ENCODE measurements at regions not wholly inside any gene's neighbourhood (a gene's known extent, or its start where the extent isn't known, plus 50 kb on each side); places are given as distances from the start of the nearest gene placed in this dataset.

- H3K4me2 ChIP-seq (ENCODE audit: low read length): no peak overlapping the region
- no TSS peak for BruUV-seq (replicated peaks)
- no peak for TF ChIP-seq CEBPB (IDR thresholded peaks at IDR 0.05; ENCODE audit: low read depth)
- no peak for TF ChIP-seq FOSL1 (IDR thresholded peaks at IDR 0.05; ENCODE audit: low read depth)
- no peaks in the 10 kb centered on the region for H3K79me2 ChIP-seq (ENCODE audit: insufficient read depth, low read length)
- H3K9me2 ChIP-seq (ENCODE audit: insufficient read depth): no peaks in the 10 kb centered on the region
- no peaks in the 10 kb centered on the region for H4K20me1 ChIP-seq (ENCODE audit: insufficient read depth)
- no peak overlapping the region for H3K4me3 ChIP-seq (replicated peaks in 1 of 2; ENCODE audit: low read depth in 1 of 2, low read length in 2 of 2)
- no peak overlapping the region for H3K27ac ChIP-seq (ENCODE audit: low read depth, low read length)
- ATAC-seq: no peak
- CTCF ChIA-PET: no interaction called here
- H3K9me3 ChIP-seq (ENCODE audit: control insufficient read depth in 1 of 2, insufficient read depth in 1 of 2, low read depth in 1 of 2, low read length in 2 of 2): no peaks in the 10 kb centered on the region
- no peaks in the 10 kb centered on the region for H3K36me3 ChIP-seq (ENCODE audit: control insufficient read depth in 1 of 2, insufficient read depth in 2 of 2, low read length in 2 of 2)
- no peak overlapping the region for H3K9ac ChIP-seq (ENCODE audit: low read length)
- DNase-seq (ENCODE audit: low read depth, low spot score): no peak
- POLR2A ChIA-PET: no interaction called here
- intact Hi-C loops (cut with micrococcal nuclease): no loop called here
- peaks cover 24% of the 10 kb centered on the region; the same call in 1 of the 2 replicates for H3K27me3 ChIP-seq (ENCODE audit: insufficient read depth, low read length)
- no peak overlapping the region for H2AFZ ChIP-seq (ENCODE audit: low read depth, low read length, poor library complexity, severe bottlenecking)
- no peaks in the 10 kb centered on the region for H3K4me1 ChIP-seq (ENCODE audit: control insufficient read depth in 1 of 2, insufficient read depth in 2 of 2, low read length in 2 of 2)
- RAD21 ChIA-PET (ENCODE audit: low non-redundant PET in 1 of 2, low total read pairs in 2 of 2, uncharacterized antibody in 2 of 2, unreplicated experiment in 2 of 2): no interaction called here
These were observed 123.6 kb upstream of the TMEM72 start for GRCh38 chr10:44787480-44788075.

GRCh38 chr10:44788147-44789129, 122.7 kb upstream of the TMEM72 start:
- no peaks in the 10 kb centered on the region for H3K79me2 ChIP-seq (ENCODE audit: insufficient read depth, low read length)
- no peak for DNase-seq (ENCODE audit: low read depth, low spot score)
- TF ChIP-seq JUND (IDR thresholded peaks at IDR 0.05): no peak
- TF ChIP-seq RAD21 (IDR thresholded peaks at IDR 0.05; ENCODE audit: low read depth): no peak
- no peak for TF ChIP-seq CBX3 (IDR thresholded peaks at IDR 0.05; ENCODE audit: low read depth)
- no peak for TF ChIP-seq EZH2 (IDR thresholded peaks at IDR 0.05)
- TF ChIP-seq, protein P1, sequence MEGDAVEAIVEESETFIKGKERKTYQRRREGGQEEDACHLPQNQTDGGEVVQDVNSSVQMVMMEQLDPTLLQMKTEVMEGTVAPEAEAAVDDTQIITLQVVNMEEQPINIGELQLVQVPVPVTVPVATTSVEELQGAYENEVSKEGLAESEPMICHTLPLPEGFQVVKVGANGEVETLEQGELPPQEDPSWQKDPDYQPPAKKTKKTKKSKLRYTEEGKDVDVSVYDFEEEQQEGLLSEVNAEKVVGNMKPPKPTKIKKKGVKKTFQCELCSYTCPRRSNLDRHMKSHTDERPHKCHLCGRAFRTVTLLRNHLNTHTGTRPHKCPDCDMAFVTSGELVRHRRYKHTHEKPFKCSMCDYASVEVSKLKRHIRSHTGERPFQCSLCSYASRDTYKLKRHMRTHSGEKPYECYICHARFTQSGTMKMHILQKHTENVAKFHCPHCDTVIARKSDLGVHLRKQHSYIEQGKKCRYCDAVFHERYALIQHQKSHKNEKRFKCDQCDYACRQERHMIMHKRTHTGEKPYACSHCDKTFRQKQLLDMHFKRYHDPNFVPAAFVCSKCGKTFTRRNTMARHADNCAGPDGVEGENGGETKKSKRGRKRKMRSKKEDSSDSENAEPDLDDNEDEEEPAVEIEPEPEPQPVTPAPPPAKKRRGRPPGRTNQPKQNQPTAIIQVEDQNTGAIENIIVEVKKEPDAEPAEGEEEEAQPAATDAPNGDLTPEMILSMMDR (IDR thresholded peaks at IDR 0.05 in 2 of 3, conservative IDR thresholded peaks at IDR 0.05 in 1 of 3; ENCODE audit: borderline replicate concordance in 1 of 3, insufficient read depth in 1 of 3, low read depth in 2 of 3, low read length in 2 of 3): no peak
- no peak for TF ChIP-seq ZNF274 (IDR thresholded peaks at IDR 0.05; ENCODE audit: low read depth, low read length)
- TF ChIP-seq SRF (IDR thresholded peaks at IDR 0.05; ENCODE audit: low read depth): no peak
- TF ChIP-seq POLR2AphosphoS5 (IDR thresholded peaks at IDR 0.05; ENCODE audit: low read depth, low read length): no peak
- no peak for TF ChIP-seq POLR2A (IDR thresholded peaks at IDR 0.05; ENCODE audit: borderline replicate concordance, extremely low read depth, insufficient read depth, insufficient read length)
- no peak for TF ChIP-seq ELF1 (IDR thresholded peaks at IDR 0.05; ENCODE audit: borderline replicate concordance, low read depth)
- TF ChIP-seq, protein P2, sequence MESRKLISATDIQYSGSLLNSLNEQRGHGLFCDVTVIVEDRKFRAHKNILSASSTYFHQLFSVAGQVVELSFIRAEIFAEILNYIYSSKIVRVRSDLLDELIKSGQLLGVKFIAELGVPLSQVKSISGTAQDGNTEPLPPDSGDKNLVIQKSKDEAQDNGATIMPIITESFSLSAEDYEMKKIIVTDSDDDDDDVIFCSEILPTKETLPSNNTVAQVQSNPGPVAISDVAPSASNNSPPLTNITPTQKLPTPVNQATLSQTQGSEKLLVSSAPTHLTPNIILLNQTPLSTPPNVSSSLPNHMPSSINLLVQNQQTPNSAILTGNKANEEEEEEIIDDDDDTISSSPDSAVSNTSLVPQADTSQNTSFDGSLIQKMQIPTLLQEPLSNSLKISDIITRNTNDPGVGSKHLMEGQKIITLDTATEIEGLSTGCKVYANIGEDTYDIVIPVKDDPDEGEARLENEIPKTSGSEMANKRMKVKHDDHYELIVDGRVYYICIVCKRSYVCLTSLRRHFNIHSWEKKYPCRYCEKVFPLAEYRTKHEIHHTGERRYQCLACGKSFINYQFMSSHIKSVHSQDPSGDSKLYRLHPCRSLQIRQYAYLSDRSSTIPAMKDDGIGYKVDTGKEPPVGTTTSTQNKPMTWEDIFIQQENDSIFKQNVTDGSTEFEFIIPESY (IDR thresholded peaks at IDR 0.05; ENCODE audit: extremely low read depth, insufficient replicate concordance, low read length): no peak
- TF ChIP-seq SIN3A (IDR thresholded peaks at IDR 0.05; ENCODE audit: low read depth): no peak
- TF ChIP-seq FOSL1 (IDR thresholded peaks at IDR 0.05; ENCODE audit: low read depth): no peak
- no peak for TF ChIP-seq ZFX (IDR thresholded peaks at IDR 0.05)
- TF ChIP-seq SP1 (IDR thresholded peaks at IDR 0.05; ENCODE audit: low read depth): no peak
- TF ChIP-seq, protein P3, sequence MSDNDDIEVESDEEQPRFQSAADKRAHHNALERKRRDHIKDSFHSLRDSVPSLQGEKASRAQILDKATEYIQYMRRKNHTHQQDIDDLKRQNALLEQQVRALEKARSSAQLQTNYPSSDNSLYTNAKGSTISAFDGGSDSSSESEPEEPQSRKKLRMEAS (IDR thresholded peaks at IDR 0.05): no peak

More at GRCh38 chr10:44788147-44789129, 122.7 kb upstream of the TMEM72 start:
- H3K27me3 ChIP-seq (ENCODE audit: insufficient read depth, low read length): peaks cover 33% of the 10 kb centered on the region
- no TSS peak for BruUV-seq (replicated peaks)
- no peaks in the 10 kb centered on the region for H3K36me3 ChIP-seq (ENCODE audit: control insufficient read depth in 1 of 2, insufficient read depth in 2 of 2, low read length in 2 of 2)
- intact Hi-C loops (cut with micrococcal nuclease): no loop called here
- H3K4me2 ChIP-seq (ENCODE audit: low read length): no peak overlapping the region
- ChIA-PET CTCF (no interaction called here), POLR2A (no interaction called here), RAD21 (ENCODE audit: low non-redundant PET in 1 of 2, low total read pairs in 2 of 2, uncharacterized antibody in 2 of 2, unreplicated experiment in 2 of 2) (no interaction called here)
- no peak overlapping the region for H3K9ac ChIP-seq (ENCODE audit: low read length)
- no peaks in the 10 kb centered on the region for H4K20me1 ChIP-seq (ENCODE audit: insufficient read depth)
- no peaks in the 10 kb centered on the region for H3K9me3 ChIP-seq (ENCODE audit: control insufficient read depth in 1 of 2, insufficient read depth in 1 of 2, low read depth in 1 of 2, low read length in 2 of 2)
- no peak overlapping the region for H2AFZ ChIP-seq (ENCODE audit: low read depth, low read length, poor library complexity, severe bottlenecking)
- H3K9me2 ChIP-seq (ENCODE audit: insufficient read depth): no peaks in the 10 kb centered on the region
- H3K27ac ChIP-seq (ENCODE audit: low read depth, low read length): no peak overlapping the region
- ATAC-seq: no peak
- no peak overlapping the region for H3K4me3 ChIP-seq (replicated peaks in 1 of 2; ENCODE audit: low read depth in 1 of 2, low read length in 2 of 2)
- H3K4me1 ChIP-seq (ENCODE audit: control insufficient read depth in 1 of 2, insufficient read depth in 2 of 2, low read length in 2 of 2): no peaks in the 10 kb centered on the region

Measured in HCT116 (cell line).